K562 (cell line): ENCODE measurements at regions not wholly inside any gene's neighbourhood (a gene's known extent, or its start where the extent isn't known, plus 50 kb on each side); places are given as distances from the start of the nearest gene placed in this dataset.

ENCODE experiments used
- PRDM10 ChIP-seq: fragments of 450-650 bp; IDR thresholded peaks from 2 replicates; pipeline ENCODE4 v1.6.1; 2018; ENCODE audit not compliant: partially characterized antibody
- PTTG1 ChIP-seq: fragments of 450-650 bp; IDR thresholded peaks from 2 replicates; pipeline ENCODE4 v1.6.1; 2016; ENCODE audit warnings: low read depth, mild to moderate bottlenecking, missing genetic modification characterization, missing compliant biosample characterization
- RBM34 ChIP-seq: fragments of 200-400 bp; formaldehyde crosslinking; IDR thresholded peaks from 2 replicates; pipeline ENCODE4 v1.6.1; 2018; ENCODE audit warnings: low read length, borderline replicate concordance; ENCODE audit not compliant: insufficient read depth
- SMARCB1 ChIP-seq: IDR thresholded peaks from 2 replicates; pipeline ENCODE4 v1.6.1; 2011; ENCODE audit warnings: improper control_type of control experiment, low read depth; ENCODE audit not compliant: insufficient read length
- TF ChIP-seq, protein P1 (sequence below): fragments of 250-450 bp; sonication (Bioruptor Pico); IDR thresholded peaks from 2 replicates; pipeline ENCODE4 v1.5.0; 2021
- TF ChIP-seq, protein P2 (sequence below): fragments of 450-650 bp; formaldehyde crosslinking; IDR thresholded peaks from 2 replicates; pipeline ENCODE4 v1.4.0; 2020; ENCODE audit warnings: mild to moderate bottlenecking, moderate library complexity
- TF ChIP-seq, protein P3 (sequence below): sonication (generic); formaldehyde crosslinking; IDR thresholded peaks from 2 replicates; pipeline ENCODE4 v1.8.0; 2023; ENCODE audit warnings: missing genetic modification reagents, mild to moderate bottlenecking, borderline replicate concordance

DNA sequence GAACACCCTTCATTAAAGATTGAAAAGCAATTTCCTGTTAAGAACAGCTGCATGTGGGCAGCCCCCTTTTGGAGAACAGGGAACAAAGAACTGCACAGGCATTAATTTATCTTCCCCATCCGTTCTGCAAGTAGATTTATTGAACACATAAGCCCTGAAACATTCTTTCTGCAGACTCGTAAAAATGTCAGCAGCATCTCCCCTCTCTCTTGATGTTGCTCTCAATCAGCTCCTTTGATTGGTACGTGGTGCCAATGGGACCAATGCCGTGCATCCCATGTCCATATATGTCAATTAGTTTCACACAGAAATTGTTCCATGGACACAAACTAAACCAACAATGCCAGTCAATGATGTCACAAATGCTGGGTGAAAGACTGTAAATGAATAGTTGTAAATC lies 228.5 kb upstream of the RASGEF1B start (continued):
- TF ChIP-seq PRDM10 (no peak), SMARCB1 (no peak), RBM34 (no peak), PTTG1 (tag) (no peak)
- TF ChIP-seq, protein P1, sequence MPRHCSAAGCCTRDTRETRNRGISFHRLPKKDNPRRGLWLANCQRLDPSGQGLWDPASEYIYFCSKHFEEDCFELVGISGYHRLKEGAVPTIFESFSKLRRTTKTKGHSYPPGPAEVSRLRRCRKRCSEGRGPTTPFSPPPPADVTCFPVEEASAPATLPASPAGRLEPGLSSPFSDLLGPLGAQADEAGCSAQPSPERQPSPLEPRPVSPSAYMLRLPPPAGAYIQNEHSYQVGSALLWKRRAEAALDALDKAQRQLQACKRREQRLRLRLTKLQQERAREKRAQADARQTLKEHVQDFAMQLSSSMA (CRISPR knock-in tag): no peak
- TF ChIP-seq, protein P2, sequence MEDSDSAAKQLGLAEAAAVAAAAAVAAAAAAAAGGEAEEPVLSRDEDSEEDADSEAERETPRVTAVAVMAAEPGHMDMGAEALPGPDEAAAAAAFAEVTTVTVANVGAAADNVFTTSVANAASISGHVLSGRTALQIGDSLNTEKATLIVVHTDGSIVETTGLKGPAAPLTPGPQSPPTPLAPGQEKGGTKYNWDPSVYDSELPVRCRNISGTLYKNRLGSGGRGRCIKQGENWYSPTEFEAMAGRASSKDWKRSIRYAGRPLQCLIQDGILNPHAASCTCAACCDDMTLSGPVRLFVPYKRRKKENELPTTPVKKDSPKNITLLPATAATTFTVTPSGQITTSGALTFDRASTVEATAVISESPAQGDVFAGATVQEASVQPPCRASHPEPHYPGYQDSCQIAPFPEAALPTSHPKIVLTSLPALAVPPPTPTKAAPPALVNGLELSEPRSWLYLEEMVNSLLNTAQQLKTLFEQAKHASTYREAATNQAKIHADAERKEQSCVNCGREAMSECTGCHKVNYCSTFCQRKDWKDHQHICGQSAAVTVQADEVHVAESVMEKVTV (CRISPR knock-in tag): no peak
- TF ChIP-seq, protein P3, sequence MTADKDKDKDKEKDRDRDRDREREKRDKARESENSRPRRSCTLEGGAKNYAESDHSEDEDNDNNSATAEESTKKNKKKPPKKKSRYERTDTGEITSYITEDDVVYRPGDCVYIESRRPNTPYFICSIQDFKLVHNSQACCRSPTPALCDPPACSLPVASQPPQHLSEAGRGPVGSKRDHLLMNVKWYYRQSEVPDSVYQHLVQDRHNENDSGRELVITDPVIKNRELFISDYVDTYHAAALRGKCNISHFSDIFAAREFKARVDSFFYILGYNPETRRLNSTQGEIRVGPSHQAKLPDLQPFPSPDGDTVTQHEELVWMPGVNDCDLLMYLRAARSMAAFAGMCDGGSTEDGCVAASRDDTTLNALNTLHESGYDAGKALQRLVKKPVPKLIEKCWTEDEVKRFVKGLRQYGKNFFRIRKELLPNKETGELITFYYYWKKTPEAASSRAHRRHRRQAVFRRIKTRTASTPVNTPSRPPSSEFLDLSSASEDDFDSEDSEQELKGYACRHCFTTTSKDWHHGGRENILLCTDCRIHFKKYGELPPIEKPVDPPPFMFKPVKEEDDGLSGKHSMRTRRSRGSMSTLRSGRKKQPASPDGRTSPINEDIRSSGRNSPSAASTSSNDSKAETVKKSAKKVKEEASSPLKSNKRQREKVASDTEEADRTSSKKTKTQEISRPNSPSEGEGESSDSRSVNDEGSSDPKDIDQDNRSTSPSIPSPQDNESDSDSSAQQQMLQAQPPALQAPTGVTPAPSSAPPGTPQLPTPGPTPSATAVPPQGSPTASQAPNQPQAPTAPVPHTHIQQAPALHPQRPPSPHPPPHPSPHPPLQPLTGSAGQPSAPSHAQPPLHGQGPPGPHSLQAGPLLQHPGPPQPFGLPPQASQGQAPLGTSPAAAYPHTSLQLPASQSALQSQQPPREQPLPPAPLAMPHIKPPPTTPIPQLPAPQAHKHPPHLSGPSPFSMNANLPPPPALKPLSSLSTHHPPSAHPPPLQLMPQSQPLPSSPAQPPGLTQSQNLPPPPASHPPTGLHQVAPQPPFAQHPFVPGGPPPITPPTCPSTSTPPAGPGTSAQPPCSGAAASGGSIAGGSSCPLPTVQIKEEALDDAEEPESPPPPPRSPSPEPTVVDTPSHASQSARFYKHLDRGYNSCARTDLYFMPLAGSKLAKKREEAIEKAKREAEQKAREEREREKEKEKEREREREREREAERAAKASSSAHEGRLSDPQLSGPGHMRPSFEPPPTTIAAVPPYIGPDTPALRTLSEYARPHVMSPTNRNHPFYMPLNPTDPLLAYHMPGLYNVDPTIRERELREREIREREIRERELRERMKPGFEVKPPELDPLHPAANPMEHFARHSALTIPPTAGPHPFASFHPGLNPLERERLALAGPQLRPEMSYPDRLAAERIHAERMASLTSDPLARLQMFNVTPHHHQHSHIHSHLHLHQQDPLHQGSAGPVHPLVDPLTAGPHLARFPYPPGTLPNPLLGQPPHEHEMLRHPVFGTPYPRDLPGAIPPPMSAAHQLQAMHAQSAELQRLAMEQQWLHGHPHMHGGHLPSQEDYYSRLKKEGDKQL (CRISPR knock-in tag): no peak
